Naive thymus-derived CD4-positive, alpha-beta T cell (primary cell): ENCODE measurements at regions not wholly inside any gene's neighbourhood (a gene's known extent, or its start where the extent isn't known, plus 50 kb on each side); places are given as distances from the start of the nearest gene placed in this dataset.
"Not testable (repeated sequence)": the region's sequence is repeated elsewhere in the genome, so short reads cannot be mapped to it uniquely, and the experiment has no call there.

Source experiments
- ATAC-seq: fragments of 150-1000 bp; cut with Tn5 transposase; 2 replicates; pipeline ENCODE4 v1.10.0; 2021; ENCODE audit warnings: mild to moderate bottlenecking, moderate library complexity
- CTCF ChIA-PET: fragments of 350-600 bp; sonication (Branson Sonifier 250); formaldehyde crosslinking; loops from one replicate; lab custom pipeline; 2021; ENCODE audit warnings: antibody characterized with exemption; lab: Charles Lee
- POLR2A ChIA-PET: fragments of 350-600 bp; sonication (Branson Sonifier 250); formaldehyde crosslinking; loops from one replicate; lab custom pipeline; 2021; ENCODE audit warnings: antibody characterized with exemption, inconsistent platforms; lab: Charles Lee
- DNase-seq, 9 donors: peaks; one replicate each; pipeline versions ENCODE4 v3.0.0 to v3.0.0-alpha.2; 2020 to 2022; ENCODE audit warnings: mixed read lengths in 1 of 9
- H3K27ac ChIP-seq: one replicate; pipeline ENCODE4 v1.7.0; 2013; ENCODE audit warnings: mild to moderate bottlenecking, low read depth, low read length, moderate library complexity
- H3K27me3 ChIP-seq, 2 donors: one replicate each; pipeline ENCODE4 v1.7.0; 2013; ENCODE audit warnings: low read length in 2 of 2, mild to moderate bottlenecking in 2 of 2, moderate library complexity in 2 of 2; ENCODE audit not compliant: control insufficient read depth in 2 of 2, insufficient read depth in 2 of 2
- H3K36me3 ChIP-seq, 3 experiments: 1 replicate in 2 of 3; 2 replicates in 1 of 3; pipeline ENCODE4 v1.7.0; 2013; ENCODE audit warnings: low read length in 3 of 3, mild to moderate bottlenecking in 3 of 3, moderate library complexity in 1 of 3; ENCODE audit not compliant: insufficient read depth in 3 of 3, control insufficient read depth in 2 of 3
- H3K4me1 ChIP-seq, 2 donors: one replicate each; pipeline ENCODE4 v1.7.0; 2013; ENCODE audit warnings: low read length in 2 of 2, mild to moderate bottlenecking in 2 of 2, moderate library complexity in 1 of 2; ENCODE audit not compliant: control insufficient read depth in 2 of 2, insufficient read depth in 2 of 2
- H3K4me3 ChIP-seq: 2 replicates; pipeline ENCODE4 v1.7.0; 2013; ENCODE audit warnings: mild to moderate bottlenecking, low read length
- H3K9me3 ChIP-seq, 3 experiments: 1 replicate in 2 of 3; 2 replicates in 1 of 3; pipeline ENCODE4 v1.7.0; 2013; ENCODE audit warnings: low read length in 3 of 3; ENCODE audit not compliant: control insufficient read depth in 2 of 3
- H3K27ac Mint-ChIP-seq, 9 donors: one replicate each; pipeline ENCODE4 v1.8.0; 2020 to 2022; ENCODE audit warnings: mixed read lengths in 9 of 9, mild to moderate bottlenecking in 8 of 9, moderate library complexity in 5 of 9, inconsistent platforms in 2 of 9
- H3K27me3 Mint-ChIP-seq, 5 donors: one replicate each; pipeline ENCODE4 v1.8.0; 2021 to 2022; ENCODE audit warnings: mixed read lengths in 5 of 5, mild to moderate bottlenecking in 1 of 5
- H3K36me3 Mint-ChIP-seq, 5 donors: one replicate each; pipeline ENCODE4 v1.8.0; 2020 to 2022; ENCODE audit warnings: mixed read lengths in 5 of 5, mild to moderate bottlenecking in 3 of 5, inconsistent platforms in 1 of 5
- H3K4me1 Mint-ChIP-seq, 7 donors: one replicate each; pipeline ENCODE4 v1.8.0; 2020 to 2022; ENCODE audit warnings: mixed read lengths in 7 of 7, mild to moderate bottlenecking in 3 of 7, inconsistent platforms in 1 of 7
- H3K4me3 Mint-ChIP-seq, 10 donors: one replicate each; pipeline ENCODE4 v1.8.0; 2020 to 2022; ENCODE audit warnings: mild to moderate bottlenecking in 10 of 10, mixed read lengths in 10 of 10, moderate library complexity in 6 of 10, inconsistent platforms in 2 of 10
- H3K9me3 Mint-ChIP-seq, 11 donors: one replicate each; pipeline ENCODE4 v1.8.0; 2020 to 2022; ENCODE audit warnings: mixed read lengths in 11 of 11, mild to moderate bottlenecking in 4 of 11, inconsistent platforms in 1 of 11, moderate library complexity in 1 of 11
- intact Hi-C, 2 donors: fragments of 100-400 bp; cut with micrococcal nuclease; formaldehyde crosslinking; loops; one replicate each; pipeline ENCODE4 v1.15.1; 2023

- CTCF ChIA-PET: no interaction called here
- Histone ChIP-seq H3K9me3 (no peaks in the 10 kb centered on the region), H3K4me1 (no peaks in the 10 kb centered on the region), H3K27ac (no peak overlapping the region), H3K36me3 (no peaks in the 10 kb centered on the region), H3K4me3 (no peak overlapping the region), H3K27me3 (no peaks in the 10 kb centered on the region)
- intact Hi-C loops: no loop called here
- no peaks in the 10 kb centered on the region for H3K36me3 Mint-ChIP-seq
- ATAC-seq (no peak), DNase-seq (no peak)
- H3K4me3 Mint-ChIP-seq: no peak overlapping the region
- no peaks in the 10 kb centered on the region for H3K27me3 Mint-ChIP-seq
- POLR2A ChIA-PET: no interaction called here
- peaks cover 0 to 2% (median 0%) of the 10 kb centered on the region in 7 donors for H3K4me1 Mint-ChIP-seq
- H3K9me3 Mint-ChIP-seq: peaks cover 0 to 15% (median 3%) of the 10 kb centered on the region in 11 donors
- H3K27ac Mint-ChIP-seq: no peak overlapping the region
Observed at GRCh38 chr13:85549819-85550218, 249.4 kb downstream of the SLITRK6 start.

GRCh38 chr13:85548845-85549244, 250.4 kb downstream of the SLITRK6 start:
- H3K36me3 Mint-ChIP-seq, POLR2A ChIA-PET, H3K36me3 ChIP-seq, H3K27me3 ChIP-seq, H3K4me3 Mint-ChIP-seq, H3K4me1 ChIP-seq, H3K4me3 ChIP-seq, ATAC-seq, H3K27ac Mint-ChIP-seq, CTCF ChIA-PET, DNase-seq, H3K27ac ChIP-seq, H3K9me3 ChIP-seq, H3K27me3 Mint-ChIP-seq, H3K4me1 Mint-ChIP-seq, intact Hi-C loops: not testable (repeated sequence)
- H3K9me3 Mint-ChIP-seq: peaks cover 0 to 17% (median 3%) of the 10 kb centered on the region in 11 donors

DNA sequence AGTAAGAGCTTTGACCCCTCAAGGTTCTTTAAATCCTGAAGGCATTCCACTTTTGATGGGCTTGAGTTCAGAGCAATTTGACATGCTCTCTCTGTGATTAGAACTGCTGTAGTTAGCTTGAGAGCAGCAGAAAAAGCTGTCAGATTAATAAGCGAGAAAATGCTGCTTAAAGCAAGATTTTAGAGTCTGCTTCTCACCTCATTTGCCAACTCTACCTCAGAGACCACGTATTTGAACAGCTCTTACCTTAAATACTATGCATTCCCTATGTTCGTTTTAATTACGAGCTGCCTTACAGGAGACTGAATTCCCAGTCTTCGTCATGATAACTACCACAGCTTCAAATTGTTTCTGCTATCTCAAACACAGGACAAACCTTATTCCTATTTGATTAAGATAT, 253.4 kb downstream of the SLITRK6 start:
- POLR2A ChIA-PET: no interaction called here
- no peaks in the 10 kb centered on the region for H3K36me3 Mint-ChIP-seq

DNA sequence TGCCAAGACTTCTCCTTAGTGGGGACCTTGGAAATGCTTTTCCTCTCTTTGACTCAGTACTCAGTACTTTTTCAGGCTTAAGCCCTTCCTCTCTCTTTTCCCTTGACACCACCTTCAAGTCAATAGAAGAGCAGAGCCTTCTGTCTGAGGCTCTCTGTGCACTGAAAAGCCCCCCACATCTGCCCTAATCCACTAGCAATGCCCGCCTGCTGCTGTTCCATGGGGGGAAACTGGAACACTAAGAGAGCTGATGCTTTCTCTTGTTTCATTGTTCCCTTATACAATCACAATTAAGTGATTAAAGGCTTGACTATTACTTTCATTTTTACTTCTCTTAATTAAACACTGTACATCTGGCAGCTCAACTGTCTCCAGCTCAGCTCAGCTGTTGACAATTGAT, 254.5 kb downstream of the SLITRK6 start:
- Histone ChIP-seq H3K9me3 (no peaks in the 10 kb centered on the region), H3K4me1 (no peaks in the 10 kb centered on the region), H3K36me3 (no peaks in the 10 kb centered on the region), H3K27ac (no peak overlapping the region), H3K4me3 (no peak overlapping the region), H3K27me3 (no peaks in the 10 kb centered on the region)
- Mint-ChIP-seq H3K27ac (peak overlapping the region in 1 of 9 donors; percentile 2), H3K27me3 (no peaks in the 10 kb centered on the region), H3K36me3 (no peaks in the 10 kb centered on the region), H3K9me3 (peaks cover 0 to 17% (median 3%) of the 10 kb centered on the region in 11 donors), H3K4me1 (peaks cover 0 to 25% (median 20%) of the 10 kb centered on the region in 7 donors), H3K4me3 (no peak overlapping the region)
- intact Hi-C loops: no loop called here
- POLR2A ChIA-PET: no interaction called here
- DNase-seq (no peak), ATAC-seq (no peak)
- CTCF ChIA-PET: no interaction called here

More for the DNA sequence above, 253.4 kb downstream of the SLITRK6 start:
- H3K4me3 ChIP-seq: no peak overlapping the region
- Mint-ChIP-seq H3K4me3 (no peak overlapping the region), H3K9me3 (peaks cover 0 to 17% (median 3%) of the 10 kb centered on the region in 11 donors), H3K27ac (no peak overlapping the region), H3K27me3 (no peaks in the 10 kb centered on the region), H3K4me1 (peaks cover 0 to 23% (median 20%) of the 10 kb centered on the region in 7 donors)
- no peaks in the 10 kb centered on the region for H3K27me3 ChIP-seq
- no peaks in the 10 kb centered on the region for H3K4me1 ChIP-seq
- CTCF ChIA-PET: no interaction called here
- intact Hi-C loops: no loop called here
- H3K36me3 ChIP-seq: no peaks in the 10 kb centered on the region
- H3K27ac ChIP-seq: no peak overlapping the region
- ATAC-seq (no peak), DNase-seq (no peak)
- H3K9me3 ChIP-seq: no peaks in the 10 kb centered on the region

DNA sequence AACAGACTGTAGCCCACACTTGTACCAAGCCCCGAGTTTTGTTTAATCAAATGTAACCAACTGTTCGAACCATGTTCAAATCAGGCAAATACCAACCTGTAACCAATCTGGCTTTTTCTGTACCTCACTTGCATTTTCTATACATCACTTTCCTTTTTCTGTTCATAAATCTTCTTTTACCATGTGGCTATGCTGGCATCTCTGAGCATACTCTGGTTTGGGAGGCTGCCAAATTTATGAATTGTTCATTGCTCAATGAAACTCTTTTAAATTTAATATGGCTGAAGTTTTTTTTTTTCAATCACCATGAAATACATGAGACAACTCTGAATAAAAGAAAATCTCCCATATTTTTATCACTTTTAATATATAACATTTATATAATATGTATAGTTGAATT, 256.1 kb downstream of the SLITRK6 start:
- H3K27me3 ChIP-seq: no peaks in the 10 kb centered on the region
- intact Hi-C loops: no loop called here

DNA sequence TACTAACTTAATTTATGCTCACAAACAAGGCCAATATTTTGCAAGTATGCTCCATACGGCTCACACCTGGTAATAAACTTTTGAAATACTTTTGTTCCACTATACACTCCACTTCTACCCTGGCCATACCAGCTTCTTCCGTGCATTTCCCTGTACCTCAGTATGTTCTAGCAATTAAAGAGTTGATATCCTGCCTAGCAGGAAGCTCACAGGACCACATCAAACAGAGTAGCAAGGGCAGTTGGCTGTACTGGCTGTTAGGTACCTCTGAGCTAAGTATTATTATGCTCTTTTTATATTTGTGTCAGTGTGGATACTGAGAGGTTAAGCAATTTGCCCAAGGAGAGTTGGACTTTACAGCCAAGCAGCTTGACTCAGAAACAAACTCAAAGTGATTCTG, 257.7 kb downstream of the SLITRK6 start:
- H3K27me3 ChIP-seq: no peaks in the 10 kb centered on the region
- DNase-seq (peak in 3 of 9 donors; percentile 9 to 13 (median 12)), ATAC-seq (peak; percentile 26)
- H3K27ac ChIP-seq: no peak overlapping the region
- no peaks in the 10 kb centered on the region for H3K4me1 ChIP-seq
- intact Hi-C loops: no loop called here
- no peaks in the 10 kb centered on the region for H3K36me3 ChIP-seq
- ChIA-PET CTCF (no interaction called here), POLR2A (no interaction called here)
- H3K27me3 Mint-ChIP-seq: no peaks in the 10 kb centered on the region
- no peaks in the 10 kb centered on the region for H3K36me3 Mint-ChIP-seq
- H3K4me3 Mint-ChIP-seq: peak overlapping the region in 6 of 10 donors; percentile 4 to 50 (median 24)
- peak overlapping the region in 1 of 9 donors; percentile 62 for H3K27ac Mint-ChIP-seq
- H3K9me3 ChIP-seq: no peaks in the 10 kb centered on the region
- peaks cover 0 to 25% (median 20%) of the 10 kb centered on the region in 7 donors for H3K4me1 Mint-ChIP-seq
- H3K9me3 Mint-ChIP-seq: peaks cover 0 to 4% (median 0%) of the 10 kb centered on the region in 11 donors
- H3K4me3 ChIP-seq: no peak overlapping the region

More for the DNA sequence above, 256.1 kb downstream of the SLITRK6 start:
- no peaks in the 10 kb centered on the region for H3K4me1 ChIP-seq
- H3K27ac ChIP-seq: no peak overlapping the region
- ChIA-PET POLR2A (no interaction called here), CTCF (no interaction called here)
- H3K9me3 Mint-ChIP-seq: peaks cover 0 to 8% (median 0%) of the 10 kb centered on the region in 11 donors
- H3K4me3 Mint-ChIP-seq: no peak overlapping the region
- DNase-seq (no peak), ATAC-seq (no peak)
- H3K4me1 Mint-ChIP-seq: peaks cover 0 to 25% (median 20%) of the 10 kb centered on the region in 7 donors
- no peaks in the 10 kb centered on the region for H3K36me3 ChIP-seq
- no peaks in the 10 kb centered on the region for H3K9me3 ChIP-seq
- no peak overlapping the region for H3K4me3 ChIP-seq
- no peaks in the 10 kb centered on the region for H3K27me3 Mint-ChIP-seq
- H3K36me3 Mint-ChIP-seq: no peaks in the 10 kb centered on the region
- no peak overlapping the region for H3K27ac Mint-ChIP-seq

GRCh38 chr13:85538957-85539356, 260.3 kb downstream of the SLITRK6 start:
- Mint-ChIP-seq H3K4me3 (no peak overlapping the region), H3K36me3 (no peaks in the 10 kb centered on the region), H3K4me1 (peaks cover 0 to 20% (median 18%) of the 10 kb centered on the region in 7 donors), H3K27ac (no peak overlapping the region), H3K27me3 (no peaks in the 10 kb centered on the region), H3K9me3 (peaks cover 0 to 2% (median 0%) of the 10 kb centered on the region in 11 donors)
- Histone ChIP-seq H3K27me3 (no peaks in the 10 kb centered on the region), H3K4me1 (no peaks in the 10 kb centered on the region), H3K9me3 (no peaks in the 10 kb centered on the region), H3K27ac (no peak overlapping the region), H3K36me3 (no peaks in the 10 kb centered on the region), H3K4me3 (no peak overlapping the region)
- CTCF ChIA-PET: no interaction called here
- intact Hi-C loops: no loop called here
- no peak for DNase-seq
- POLR2A ChIA-PET: no interaction called here
- ATAC-seq: no peak
